22Rv1 (cell line): ENCODE measurements at regions not wholly inside any gene's neighbourhood (a gene's known extent, or its start where the extent isn't known, plus 50 kb on each side); places are given as distances from the start of the nearest gene placed in this dataset.
"Not testable (repeated sequence)": the region's sequence is repeated elsewhere in the genome, so short reads cannot be mapped to it uniquely, and the experiment has no call there.

ENCODE experiments used
- H3K27ac ChIP-seq: fragments of 450-650 bp; 2 replicates; pipeline ENCODE4 v1.5.1; 2017
- ZFX ChIP-seq: fragments of 450-650 bp; IDR thresholded peaks from 2 replicates; pipeline ENCODE4 v1.6.1; 2017; ENCODE audit warnings: antibody characterized with exemption, borderline replicate concordance
- TF ChIP-seq, protein P1 (sequence below): fragments of 450-650 bp; IDR thresholded peaks from 2 replicates; pipeline ENCODE4 v1.5.1; 2017; ENCODE audit warnings: mild to moderate bottlenecking

DNA sequence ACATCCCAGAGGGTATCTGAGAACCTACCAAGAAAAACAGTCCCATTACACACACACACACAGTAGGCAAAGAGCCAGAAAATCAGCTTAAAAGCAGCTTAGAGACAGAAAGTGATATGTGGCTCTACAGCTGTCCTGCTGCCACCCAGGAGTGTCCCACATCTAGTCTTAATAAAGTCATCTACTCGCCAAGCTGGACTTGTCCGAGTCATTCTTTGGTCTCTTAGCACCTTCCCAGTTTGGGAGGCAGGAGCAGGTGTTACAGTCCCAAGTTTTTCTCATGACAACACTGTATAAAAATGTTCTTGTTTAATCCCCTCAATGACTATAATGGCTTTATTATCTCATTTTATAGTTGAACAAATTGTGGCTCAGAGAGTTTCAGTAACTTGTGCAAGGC is 252.5 kb upstream of the CASK start:
- H3K27ac ChIP-seq: no peak overlapping the region
- TF ChIP-seq ZFX: no peak
- TF ChIP-seq, protein P1, sequence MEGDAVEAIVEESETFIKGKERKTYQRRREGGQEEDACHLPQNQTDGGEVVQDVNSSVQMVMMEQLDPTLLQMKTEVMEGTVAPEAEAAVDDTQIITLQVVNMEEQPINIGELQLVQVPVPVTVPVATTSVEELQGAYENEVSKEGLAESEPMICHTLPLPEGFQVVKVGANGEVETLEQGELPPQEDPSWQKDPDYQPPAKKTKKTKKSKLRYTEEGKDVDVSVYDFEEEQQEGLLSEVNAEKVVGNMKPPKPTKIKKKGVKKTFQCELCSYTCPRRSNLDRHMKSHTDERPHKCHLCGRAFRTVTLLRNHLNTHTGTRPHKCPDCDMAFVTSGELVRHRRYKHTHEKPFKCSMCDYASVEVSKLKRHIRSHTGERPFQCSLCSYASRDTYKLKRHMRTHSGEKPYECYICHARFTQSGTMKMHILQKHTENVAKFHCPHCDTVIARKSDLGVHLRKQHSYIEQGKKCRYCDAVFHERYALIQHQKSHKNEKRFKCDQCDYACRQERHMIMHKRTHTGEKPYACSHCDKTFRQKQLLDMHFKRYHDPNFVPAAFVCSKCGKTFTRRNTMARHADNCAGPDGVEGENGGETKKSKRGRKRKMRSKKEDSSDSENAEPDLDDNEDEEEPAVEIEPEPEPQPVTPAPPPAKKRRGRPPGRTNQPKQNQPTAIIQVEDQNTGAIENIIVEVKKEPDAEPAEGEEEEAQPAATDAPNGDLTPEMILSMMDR: no peak

DNA sequence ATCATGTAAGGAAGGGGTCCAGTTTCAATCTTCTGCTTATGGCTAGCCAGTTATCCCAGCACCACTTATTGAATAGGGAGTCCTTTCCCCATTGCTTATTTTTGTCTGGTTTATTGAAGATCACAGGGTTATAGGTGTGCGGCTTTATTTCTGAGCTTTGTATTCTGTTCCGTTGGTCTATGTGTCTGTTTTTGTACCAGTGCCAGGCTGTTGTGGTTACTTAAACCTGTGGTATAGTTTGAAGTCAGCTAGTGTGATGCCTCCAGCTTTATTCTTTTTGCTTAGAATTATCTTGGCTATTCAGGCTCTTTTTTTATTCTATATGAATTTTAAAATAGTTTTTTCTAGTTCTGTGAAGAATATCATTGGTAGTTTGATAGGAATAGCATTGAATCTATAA is 234.6 kb upstream of the CASK start:
- not testable (repeated sequence) for H3K27ac ChIP-seq

DNA sequence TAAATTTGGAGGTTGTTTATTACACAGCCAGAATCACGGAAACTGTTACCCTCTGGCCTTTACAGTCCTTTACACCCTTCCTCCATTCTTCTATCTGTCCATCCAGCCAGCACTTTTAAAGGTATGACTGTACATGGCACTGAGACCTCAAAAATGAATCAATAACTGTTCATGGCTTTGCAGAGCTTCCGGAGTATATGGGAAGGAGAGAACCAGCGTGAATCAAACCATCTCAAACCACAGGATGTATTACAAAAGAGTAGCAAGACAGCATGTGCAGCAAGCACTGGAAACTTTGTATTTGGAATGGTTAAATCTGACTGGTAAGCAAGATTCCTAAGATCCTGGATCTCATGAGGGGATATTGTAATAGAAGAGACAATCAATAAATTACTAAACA is 228.5 kb upstream of the CASK start:
- H3K27ac ChIP-seq: no peak overlapping the region
- TF ChIP-seq, protein P1: no peak
- TF ChIP-seq ZFX: no peak

DNA sequence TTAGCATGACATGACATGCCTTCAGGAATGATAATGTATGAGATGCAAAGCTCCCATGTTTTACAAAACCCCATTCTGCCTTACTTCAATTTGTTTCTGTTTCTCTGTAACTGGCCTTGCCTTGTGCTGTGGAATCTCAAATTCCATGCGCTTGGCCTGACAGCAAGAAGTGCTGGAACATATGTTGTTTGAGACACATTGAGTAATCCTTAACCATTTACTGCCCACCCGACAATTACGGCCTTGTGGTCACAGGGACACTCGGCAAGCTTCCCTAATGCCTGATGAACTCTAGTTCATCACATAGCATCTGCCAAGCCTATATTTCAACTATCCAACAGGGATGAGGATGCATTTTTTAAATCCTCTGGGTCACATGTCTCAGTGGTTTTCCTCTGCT is 226.4 kb upstream of the CASK start:
- TF ChIP-seq, protein P1: no peak
- no peak for TF ChIP-seq ZFX
- no peak overlapping the region for H3K27ac ChIP-seq

DNA sequence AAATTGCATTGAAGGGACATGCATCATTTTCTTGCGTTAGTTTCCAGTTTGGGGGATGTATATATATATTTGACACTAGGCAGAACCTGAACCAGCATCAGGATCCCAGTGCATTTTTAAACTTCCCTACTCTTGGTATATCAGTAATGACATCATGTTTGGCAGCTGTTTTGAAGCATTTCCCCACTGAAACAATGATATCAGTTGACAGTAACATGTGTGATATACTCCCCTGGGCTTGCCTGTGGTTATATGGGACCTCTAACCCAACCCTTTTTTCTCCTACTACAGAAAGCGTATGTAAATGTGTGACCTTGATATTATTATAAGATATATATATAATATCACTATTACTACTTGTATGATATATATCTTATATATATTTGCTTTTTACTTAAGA is 225.9 kb upstream of the CASK start:
- TF ChIP-seq, protein P1: no peak
- no peak for TF ChIP-seq ZFX
- H3K27ac ChIP-seq: no peak overlapping the region

DNA sequence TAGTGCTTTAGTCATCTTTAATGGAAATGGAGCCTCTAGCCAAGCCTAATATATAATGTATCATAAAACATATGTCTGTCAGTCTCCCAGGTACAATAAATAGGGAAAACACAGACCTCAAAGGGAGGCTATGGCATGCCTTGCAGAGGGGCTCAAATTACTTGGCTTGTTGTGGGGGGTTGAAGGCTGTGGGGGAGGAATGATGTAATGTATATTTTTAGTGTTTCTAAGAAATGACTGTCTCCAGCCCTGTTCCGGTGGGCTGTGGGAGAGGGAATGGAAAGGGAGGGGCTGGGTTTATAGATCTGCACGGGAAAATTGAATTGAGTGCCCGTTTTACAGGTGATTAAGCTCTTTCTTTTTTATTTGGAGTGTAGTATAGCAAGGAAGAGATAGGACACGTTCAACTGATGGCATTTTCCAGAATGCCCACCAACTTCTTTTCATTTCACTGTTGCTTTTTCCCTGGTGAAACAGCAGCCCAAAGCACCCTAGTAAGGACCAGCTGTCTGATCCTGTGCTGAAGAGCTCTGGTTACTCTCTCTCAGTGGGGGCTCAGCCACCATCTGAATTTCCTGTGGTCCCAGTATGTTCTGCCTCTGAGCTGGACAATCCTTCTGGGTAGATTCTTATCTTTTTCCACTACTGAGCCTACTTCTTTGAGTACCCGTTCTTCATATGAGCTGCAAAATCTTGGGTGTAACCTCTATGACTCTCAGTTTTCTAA is 220.7 kb upstream of the CASK start:
- H3K27ac ChIP-seq: no peak overlapping the region
- no peak for TF ChIP-seq ZFX
- TF ChIP-seq, protein P1: no peak

DNA sequence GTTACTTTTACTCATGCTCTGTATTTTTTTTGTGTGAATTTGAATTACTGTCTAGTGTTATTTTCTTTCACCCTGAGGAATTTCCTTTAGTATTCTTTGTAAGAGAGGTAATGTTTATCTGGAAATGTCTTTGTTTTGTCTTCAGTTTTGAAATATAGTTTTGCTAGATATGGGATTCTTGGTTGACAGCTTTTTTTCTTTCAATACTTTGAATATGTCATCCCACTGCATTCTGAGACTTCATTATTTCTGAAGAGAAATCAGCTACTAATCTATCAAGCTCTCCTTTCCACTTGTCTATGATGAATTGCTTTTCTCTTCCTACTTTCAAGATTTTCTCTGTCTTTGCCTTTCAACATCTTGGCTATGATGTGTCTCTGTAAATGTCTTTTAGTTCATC is 217.0 kb upstream of the CASK start:
- no peak for TF ChIP-seq ZFX
- no peak overlapping the region for H3K27ac ChIP-seq

DNA sequence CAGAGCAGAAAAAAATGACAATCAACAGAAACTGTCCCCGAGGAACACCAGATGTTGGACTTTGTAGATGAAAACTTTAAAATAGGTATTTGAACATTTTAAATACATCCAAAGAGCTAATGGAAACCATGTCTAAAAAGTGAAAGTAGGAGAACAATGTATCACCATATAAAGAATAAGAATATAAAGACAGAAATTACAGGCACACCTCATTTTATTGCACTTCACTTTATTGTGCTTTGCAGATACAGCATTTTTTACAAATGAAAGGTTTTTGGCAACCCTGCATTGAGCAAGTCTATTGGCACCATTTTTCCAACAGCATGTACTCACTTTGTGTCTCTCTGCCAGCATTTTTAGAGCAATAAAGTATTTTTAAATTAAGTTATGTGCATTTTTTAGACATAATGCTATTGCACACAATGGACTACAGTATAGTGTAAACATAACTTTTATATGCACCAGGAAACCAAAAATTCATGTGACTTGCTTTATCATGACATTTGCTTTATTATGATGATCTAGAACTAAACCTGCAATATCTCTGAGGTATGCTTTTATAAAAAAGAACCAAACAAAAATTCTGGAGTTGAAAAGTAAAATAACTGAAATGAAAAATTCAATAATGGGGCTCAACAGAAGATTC is 212.4 kb upstream of the CASK start:
- TF ChIP-seq ZFX: no peak
- TF ChIP-seq, protein P1: no peak
- H3K27ac ChIP-seq: no peak overlapping the region
